HEK293 (cell line): ENCODE measurements at regions not wholly inside any gene's neighbourhood (a gene's known extent, or its start where the extent isn't known, plus 50 kb on each side); places are given as distances from the start of the nearest gene placed in this dataset.

ENCODE experiments used
- ATF2 ChIP-seq: fragments of 450-650 bp; formaldehyde crosslinking; IDR thresholded peaks from 2 replicates; pipeline ENCODE4 v1.5.1; 2016; ENCODE audit warnings: missing biosample characterization, missing genetic modification characterization, low read depth
- HOXA7 ChIP-seq: sonication (generic); formaldehyde crosslinking; IDR thresholded peaks from 2 replicates; pipeline ENCODE4 v1.8.1; 2022; ENCODE audit warnings: missing genetic modification reagents, borderline replicate concordance
- TCF7L2 ChIP-seq: IDR thresholded peaks from 2 replicates; pipeline ENCODE4 v1.6.1; 2011; ENCODE audit warnings: low read depth, mild to moderate bottlenecking, inconsistent platforms, low read length, moderate library complexity, borderline replicate concordance
- ZNF169 ChIP-seq: fragments of 450-650 bp; formaldehyde crosslinking; IDR thresholded peaks from 2 replicates; pipeline ENCODE4 v1.5.1; 2016; ENCODE audit warnings: missing biosample characterization, missing genetic modification characterization
- ZNF274 ChIP-seq, 2 experiments: fragments of 200-500 bp in 1 of 2; fragments of 450-650 bp in 1 of 2; sonication (Bioruptor generic) in 1 of 2; formaldehyde crosslinking in 1 of 2; IDR thresholded peaks; 2 replicates each; pipeline versions ENCODE4 v1.5.1 to v1.6.1; 2014 to 2016; ENCODE audit warnings: borderline replicate concordance in 1 of 2, inconsistent platforms in 1 of 2, low read length in 1 of 2, missing biosample characterization in 1 of 2, missing genetic modification characterization in 1 of 2
- ZNF473 ChIP-seq: fragments of 450-650 bp; formaldehyde crosslinking; IDR thresholded peaks from 2 replicates; pipeline ENCODE4 v1.5.1; 2017; ENCODE audit warnings: missing biosample characterization, missing genetic modification characterization
- TF ChIP-seq, protein P1 (sequence below): fragments of 450-650 bp; formaldehyde crosslinking; IDR thresholded peaks from 2 replicates; pipeline ENCODE4 v1.5.1; 2016; ENCODE audit warnings: missing biosample characterization, missing genetic modification characterization
- TF ChIP-seq, protein P2 (sequence below): fragments of 450-650 bp; formaldehyde crosslinking; IDR thresholded peaks from 2 replicates; pipeline ENCODE4 v1.5.1; 2016; ENCODE audit warnings: missing biosample characterization, missing genetic modification characterization

DNA sequence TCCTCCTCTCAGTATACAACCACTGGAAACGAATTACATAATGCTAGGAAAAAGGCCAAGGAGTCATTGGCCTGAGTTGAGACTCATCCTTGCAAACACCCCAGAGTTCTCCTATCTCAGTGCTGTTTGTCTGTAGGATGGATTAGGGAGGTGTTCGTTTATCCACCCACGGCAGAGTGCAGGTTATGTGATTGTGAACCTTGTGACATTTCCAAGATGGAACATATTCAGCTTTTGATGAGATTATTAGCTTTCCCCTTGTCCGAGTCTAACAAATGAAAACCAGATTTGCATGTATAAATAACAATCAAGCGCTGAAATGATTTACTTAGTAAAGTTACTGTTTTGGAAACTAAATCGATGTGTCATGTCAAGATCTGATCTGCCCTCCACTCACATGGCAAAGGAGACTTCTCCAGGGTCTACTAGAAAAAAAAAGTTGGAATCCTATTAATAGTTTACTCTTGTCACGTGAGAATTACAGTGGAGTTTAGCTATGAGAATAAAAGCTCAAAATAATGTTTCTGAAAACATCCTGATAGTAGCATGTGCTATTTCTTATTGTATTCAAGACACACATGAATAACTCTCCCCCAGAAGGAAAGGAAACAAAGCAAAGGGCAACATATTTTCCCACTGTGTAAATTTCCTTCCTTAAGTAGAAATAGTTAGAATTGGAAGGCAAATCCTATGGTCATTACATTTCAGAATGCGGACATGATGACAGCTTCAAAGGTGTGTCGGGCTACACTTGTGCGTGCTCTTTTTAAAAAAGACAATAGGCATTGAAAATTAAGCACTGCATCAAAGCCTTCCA is 600.4 kb downstream of the EBF1 start:
- TF ChIP-seq, protein P1, sequence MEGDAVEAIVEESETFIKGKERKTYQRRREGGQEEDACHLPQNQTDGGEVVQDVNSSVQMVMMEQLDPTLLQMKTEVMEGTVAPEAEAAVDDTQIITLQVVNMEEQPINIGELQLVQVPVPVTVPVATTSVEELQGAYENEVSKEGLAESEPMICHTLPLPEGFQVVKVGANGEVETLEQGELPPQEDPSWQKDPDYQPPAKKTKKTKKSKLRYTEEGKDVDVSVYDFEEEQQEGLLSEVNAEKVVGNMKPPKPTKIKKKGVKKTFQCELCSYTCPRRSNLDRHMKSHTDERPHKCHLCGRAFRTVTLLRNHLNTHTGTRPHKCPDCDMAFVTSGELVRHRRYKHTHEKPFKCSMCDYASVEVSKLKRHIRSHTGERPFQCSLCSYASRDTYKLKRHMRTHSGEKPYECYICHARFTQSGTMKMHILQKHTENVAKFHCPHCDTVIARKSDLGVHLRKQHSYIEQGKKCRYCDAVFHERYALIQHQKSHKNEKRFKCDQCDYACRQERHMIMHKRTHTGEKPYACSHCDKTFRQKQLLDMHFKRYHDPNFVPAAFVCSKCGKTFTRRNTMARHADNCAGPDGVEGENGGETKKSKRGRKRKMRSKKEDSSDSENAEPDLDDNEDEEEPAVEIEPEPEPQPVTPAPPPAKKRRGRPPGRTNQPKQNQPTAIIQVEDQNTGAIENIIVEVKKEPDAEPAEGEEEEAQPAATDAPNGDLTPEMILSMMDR (tag by site-specific recombination), result no peak
- no peak for TF ChIP-seq ZNF274 (IDR thresholded peaks at IDR 0.05; ENCODE audit: low read length)
- TF ChIP-seq ZNF274 (tag by site-specific recombination; IDR thresholded peaks at IDR 0.05; ENCODE audit: borderline replicate concordance), result no peak
- no peak for TF ChIP-seq ATF2 (tag by site-specific recombination)
- no peak for TF ChIP-seq ZNF473
- no peak for TF ChIP-seq ZNF169 (tag by site-specific recombination)
- no peak for TF ChIP-seq TCF7L2
- TF ChIP-seq HOXA7 (CRISPR knock-in tag), result no peak
- TF ChIP-seq, protein P2, sequence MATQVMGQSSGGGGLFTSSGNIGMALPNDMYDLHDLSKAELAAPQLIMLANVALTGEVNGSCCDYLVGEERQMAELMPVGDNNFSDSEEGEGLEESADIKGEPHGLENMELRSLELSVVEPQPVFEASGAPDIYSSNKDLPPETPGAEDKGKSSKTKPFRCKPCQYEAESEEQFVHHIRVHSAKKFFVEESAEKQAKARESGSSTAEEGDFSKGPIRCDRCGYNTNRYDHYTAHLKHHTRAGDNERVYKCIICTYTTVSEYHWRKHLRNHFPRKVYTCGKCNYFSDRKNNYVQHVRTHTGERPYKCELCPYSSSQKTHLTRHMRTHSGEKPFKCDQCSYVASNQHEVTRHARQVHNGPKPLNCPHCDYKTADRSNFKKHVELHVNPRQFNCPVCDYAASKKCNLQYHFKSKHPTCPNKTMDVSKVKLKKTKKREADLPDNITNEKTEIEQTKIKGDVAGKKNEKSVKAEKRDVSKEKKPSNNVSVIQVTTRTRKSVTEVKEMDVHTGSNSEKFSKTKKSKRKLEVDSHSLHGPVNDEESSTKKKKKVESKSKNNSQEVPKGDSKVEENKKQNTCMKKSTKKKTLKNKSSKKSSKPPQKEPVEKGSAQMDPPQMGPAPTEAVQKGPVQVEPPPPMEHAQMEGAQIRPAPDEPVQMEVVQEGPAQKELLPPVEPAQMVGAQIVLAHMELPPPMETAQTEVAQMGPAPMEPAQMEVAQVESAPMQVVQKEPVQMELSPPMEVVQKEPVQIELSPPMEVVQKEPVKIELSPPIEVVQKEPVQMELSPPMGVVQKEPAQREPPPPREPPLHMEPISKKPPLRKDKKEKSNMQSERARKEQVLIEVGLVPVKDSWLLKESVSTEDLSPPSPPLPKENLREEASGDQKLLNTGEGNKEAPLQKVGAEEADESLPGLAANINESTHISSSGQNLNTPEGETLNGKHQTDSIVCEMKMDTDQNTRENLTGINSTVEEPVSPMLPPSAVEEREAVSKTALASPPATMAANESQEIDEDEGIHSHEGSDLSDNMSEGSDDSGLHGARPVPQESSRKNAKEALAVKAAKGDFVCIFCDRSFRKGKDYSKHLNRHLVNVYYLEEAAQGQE (tag by site-specific recombination), result no peak
